ENCODE measurements at regions not wholly inside any gene's neighbourhood (a gene's known extent, or its start where the extent isn't known, plus 50 kb on each side); places are given as distances from the start of the nearest gene placed in this dataset.
"Not testable (repeated sequence)": the region's sequence is repeated elsewhere in the genome, so short reads cannot be mapped to it uniquely, and the experiment has no call there.

DNA sequence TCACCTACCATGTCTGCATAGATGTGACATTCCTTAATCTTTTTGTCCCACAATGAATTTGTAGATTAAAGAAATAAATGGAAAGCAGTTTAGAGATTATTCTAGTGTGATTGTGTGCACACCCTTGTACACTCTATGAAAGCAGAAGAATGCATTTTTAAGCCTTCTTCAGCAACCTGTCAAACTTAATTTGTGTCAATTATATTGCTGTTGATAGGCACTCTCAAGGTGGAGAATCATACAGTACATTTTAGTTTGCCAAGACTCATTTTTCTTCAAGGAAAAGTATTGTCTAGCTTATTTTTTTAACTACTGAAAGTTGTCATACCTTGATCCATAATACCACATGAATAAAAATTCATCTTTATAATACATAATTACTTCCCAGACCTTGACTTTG, 1898.9 kb downstream of the OLFM4 start:
- DNase-seq: no peak

- no peak for DNase-seq
These were observed 1899.5 kb downstream of the OLFM4 start for GRCh38 chr13:54928071-54928470.

- DNase-seq: no peak
These were observed 1905.5 kb downstream of the OLFM4 start for GRCh38 chr13:54934121-54934520.

- DNase-seq: no peak
These were observed 1917.4 kb downstream of the OLFM4 start for GRCh38 chr13:54945973-54946372.

DNA sequence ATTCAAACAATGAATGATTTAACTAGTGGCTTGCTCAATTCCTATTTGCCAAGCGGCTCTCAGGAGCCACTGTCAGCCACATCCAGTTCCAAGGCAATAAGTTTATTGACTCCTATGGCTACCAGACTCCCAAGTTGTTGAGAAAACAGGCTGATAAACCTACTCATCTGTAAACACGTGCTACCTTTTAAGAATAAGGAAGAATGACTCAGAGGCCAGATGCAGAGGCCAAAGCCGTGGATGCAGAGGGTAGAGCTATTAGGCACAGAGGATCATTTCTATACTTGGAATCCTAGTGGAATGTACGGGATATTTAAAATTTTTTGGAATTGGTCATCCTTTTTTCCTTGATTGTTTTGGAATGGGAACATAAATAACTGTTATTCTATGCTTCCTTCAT, 1921.1 kb downstream of the OLFM4 start:
- no peak for DNase-seq

- DNase-seq: no peak
These were observed 1921.9 kb downstream of the OLFM4 start for GRCh38 chr13:54950546-54950945.

DNA sequence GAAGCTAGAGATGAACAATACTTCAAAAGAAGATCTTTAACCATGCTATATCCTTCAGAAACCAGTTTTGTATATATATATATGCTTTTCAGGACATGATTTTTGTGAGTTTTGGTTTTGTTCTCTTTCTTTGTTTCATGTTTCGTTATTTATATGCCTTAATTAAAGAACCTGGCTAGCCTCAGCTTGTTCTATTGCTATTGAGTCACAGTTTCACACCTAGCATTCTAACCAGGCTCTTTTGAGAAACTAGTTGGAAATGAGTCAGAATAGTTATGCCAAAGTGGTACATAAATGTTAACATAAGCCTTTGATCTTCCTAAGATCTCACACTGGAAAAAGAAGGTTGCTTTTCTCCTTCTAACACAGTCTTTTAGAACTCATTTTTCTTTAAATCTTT, 1925.2 kb downstream of the OLFM4 start:
- DNase-seq: no peak

- DNase-seq: no peak
These were observed 1930.2 kb downstream of the OLFM4 start for GRCh38 chr13:54958781-54959180.

GRCh38 chr13:54965881-54966280, 1937.3 kb downstream of the OLFM4 start:
- DNase-seq: no peak

DNA sequence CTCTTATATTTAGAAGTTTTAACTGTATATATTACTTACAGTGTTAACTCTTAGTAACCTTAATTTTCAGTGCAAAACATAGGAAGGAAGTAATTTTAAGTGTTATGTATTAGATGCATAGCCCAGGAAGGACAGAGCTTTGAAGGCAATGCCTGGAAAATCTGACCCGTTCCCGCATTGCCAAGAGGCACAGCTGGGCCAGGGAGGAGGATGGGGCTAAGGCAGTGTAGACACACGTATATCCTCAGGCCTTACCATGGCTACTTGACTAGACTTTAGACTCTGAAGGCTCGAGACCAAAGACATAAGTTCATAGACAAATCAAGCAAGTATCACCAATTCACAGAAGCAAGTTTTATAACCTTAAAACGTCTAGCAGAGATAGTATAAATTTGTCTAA, 1944.2 kb downstream of the OLFM4 start:
- DNase-seq: no peak

GRCh38 chr13:54975676-54976075, 1947.1 kb downstream of the OLFM4 start:
- no peak for DNase-seq

DNA sequence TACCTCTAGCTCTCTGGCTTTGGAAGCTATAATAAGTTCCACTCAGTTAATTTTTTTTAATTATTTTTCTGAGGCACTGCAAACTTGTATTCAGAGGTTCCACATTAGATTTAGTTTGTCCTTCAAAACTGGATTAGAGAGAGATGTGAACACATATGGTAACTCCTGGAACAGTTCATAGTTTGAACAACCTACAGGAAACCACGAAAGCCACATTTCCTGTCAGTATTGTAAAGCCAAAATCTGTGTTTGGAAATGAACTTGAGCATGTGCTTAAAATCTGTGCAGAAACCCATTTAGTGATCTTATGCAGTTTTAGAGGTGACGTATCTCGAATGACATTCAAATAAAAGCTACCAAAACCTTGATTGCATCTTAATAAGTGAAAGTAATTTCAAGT, 1952.0 kb downstream of the OLFM4 start:
- DNase-seq: no peak

GRCh38 chr13:54989418-54989817, 1960.8 kb downstream of the OLFM4 start:
- DNase-seq: no peak

DNA sequence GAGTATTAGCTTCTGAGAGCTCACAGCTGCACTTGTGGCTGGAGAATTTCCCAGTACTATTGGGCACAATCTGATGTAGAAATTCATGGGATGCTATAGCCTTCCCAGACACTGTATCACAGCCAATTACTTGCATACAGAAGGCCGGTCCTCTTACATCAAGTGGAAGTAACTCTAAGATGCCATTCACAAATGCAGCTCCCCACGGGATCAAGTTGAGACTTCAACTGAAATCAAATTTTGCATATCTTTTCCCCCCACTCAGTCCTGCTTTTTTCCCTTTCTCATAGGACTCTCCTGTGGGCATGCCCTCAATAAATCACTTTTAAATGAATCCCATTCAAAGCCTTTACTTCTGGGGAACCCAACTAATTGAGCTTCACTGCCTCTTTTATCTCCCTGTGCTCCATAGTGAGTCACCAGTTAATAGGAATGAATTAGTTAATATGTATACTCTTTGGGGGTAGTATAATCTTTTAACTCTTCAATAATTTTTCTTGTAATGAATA, 1970.8 kb downstream of the OLFM4 start:
- no peak for DNase-seq

- DNase-seq: no peak
These were observed 1971.4 kb downstream of the OLFM4 start for GRCh38 chr13:55000043-55000442.

- DNase-seq: no peak
These were observed 1972.2 kb downstream of the OLFM4 start for GRCh38 chr13:55000844-55001243.

- DNase-seq: no peak
These were observed 1973.3 kb downstream of the OLFM4 start for GRCh38 chr13:55001881-55002280.

GRCh38 chr13:55007681-55008080, 1979.1 kb downstream of the OLFM4 start:
- no peak for DNase-seq

- DNase-seq: no peak
These were observed 1984.4 kb downstream of the OLFM4 start for GRCh38 chr13:55013051-55013450.

DNA sequence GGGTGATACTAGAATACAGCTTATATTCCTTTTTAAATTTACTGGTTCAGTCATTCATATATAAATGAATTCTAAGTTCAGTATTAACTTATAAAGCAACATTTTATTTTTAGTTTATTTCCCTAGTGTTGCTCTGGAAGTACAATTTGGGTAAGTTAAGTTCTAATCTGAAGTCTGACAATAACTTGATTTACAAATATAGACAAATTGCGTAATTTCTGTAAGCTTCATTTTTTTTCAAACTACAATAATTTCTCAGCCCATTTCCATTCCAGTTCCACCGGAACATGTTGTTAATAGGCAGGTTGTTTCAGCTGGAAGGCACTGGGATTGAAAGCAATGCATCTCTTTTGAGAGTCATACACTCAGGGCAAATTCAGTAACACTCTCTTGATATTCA, 2000.7 kb downstream of the OLFM4 start:
- DNase-seq: no peak

GRCh38 chr13:55038230-55038629, 2009.6 kb downstream of the OLFM4 start:
- DNase-seq: no peak

GRCh38 chr13:55053891-55054550, 2025.4 kb downstream of the OLFM4 start:
- DNase-seq: not testable (repeated sequence)

- peak; percentile 5 for DNase-seq
These were observed 2027.1 kb downstream of the OLFM4 start for GRCh38 chr13:55055666-55056065.

- DNase-seq: no peak
These were observed 2034.0 kb downstream of the OLFM4 start for GRCh38 chr13:55062662-55063061.

GRCh38 chr13:55067946-55068345, 2039.3 kb downstream of the OLFM4 start:
- no peak for DNase-seq

All from NCI-H2029 treated with DMSO at 0.1 percent for 48 hours (cell line).